VCaP (cell line): ENCODE measurements at regions not wholly inside any gene's neighbourhood (a gene's known extent, or its start where the extent isn't known, plus 50 kb on each side); places are given as distances from the start of the nearest gene placed in this dataset.
"Not testable (repeated sequence)": the region's sequence is repeated elsewhere in the genome, so short reads cannot be mapped to it uniquely, and the experiment has no call there.

ENCODE experiments used
- H3K27ac ChIP-seq: fragments of 450-650 bp; 2 replicates; pipeline ENCODE4 v1.5.1; 2017
- TF ChIP-seq, protein P1 (sequence below): fragments of 450-650 bp; conservative IDR thresholded peaks from 2 replicates; pipeline ENCODE4 v1.5.1; 2017; ENCODE audit warnings: mild to moderate bottlenecking, moderate library complexity

DNA sequence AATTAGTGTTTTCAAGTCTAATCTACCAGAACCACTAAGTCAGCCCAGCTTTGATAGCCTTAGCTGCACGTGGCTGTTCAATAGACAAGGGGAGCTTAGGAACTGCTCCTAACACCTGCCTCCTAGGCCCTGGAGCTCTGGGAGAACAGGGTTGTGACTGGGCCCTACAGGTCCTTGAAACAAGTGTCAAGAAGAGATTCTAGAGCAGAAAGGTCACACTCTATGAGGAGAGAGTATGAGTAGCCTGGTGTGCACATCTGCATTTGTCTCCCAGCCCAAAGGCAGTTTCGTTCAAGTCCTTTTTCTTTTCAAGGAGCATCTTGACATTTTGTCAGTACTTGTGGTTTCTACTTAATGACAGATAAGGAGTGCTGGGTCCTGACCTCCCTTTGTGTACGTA lies 206.1 kb downstream of the PRELID2 start:
- H3K27ac ChIP-seq, result no peak overlapping the region
- TF ChIP-seq, protein P1, sequence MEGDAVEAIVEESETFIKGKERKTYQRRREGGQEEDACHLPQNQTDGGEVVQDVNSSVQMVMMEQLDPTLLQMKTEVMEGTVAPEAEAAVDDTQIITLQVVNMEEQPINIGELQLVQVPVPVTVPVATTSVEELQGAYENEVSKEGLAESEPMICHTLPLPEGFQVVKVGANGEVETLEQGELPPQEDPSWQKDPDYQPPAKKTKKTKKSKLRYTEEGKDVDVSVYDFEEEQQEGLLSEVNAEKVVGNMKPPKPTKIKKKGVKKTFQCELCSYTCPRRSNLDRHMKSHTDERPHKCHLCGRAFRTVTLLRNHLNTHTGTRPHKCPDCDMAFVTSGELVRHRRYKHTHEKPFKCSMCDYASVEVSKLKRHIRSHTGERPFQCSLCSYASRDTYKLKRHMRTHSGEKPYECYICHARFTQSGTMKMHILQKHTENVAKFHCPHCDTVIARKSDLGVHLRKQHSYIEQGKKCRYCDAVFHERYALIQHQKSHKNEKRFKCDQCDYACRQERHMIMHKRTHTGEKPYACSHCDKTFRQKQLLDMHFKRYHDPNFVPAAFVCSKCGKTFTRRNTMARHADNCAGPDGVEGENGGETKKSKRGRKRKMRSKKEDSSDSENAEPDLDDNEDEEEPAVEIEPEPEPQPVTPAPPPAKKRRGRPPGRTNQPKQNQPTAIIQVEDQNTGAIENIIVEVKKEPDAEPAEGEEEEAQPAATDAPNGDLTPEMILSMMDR, result no peak

DNA sequence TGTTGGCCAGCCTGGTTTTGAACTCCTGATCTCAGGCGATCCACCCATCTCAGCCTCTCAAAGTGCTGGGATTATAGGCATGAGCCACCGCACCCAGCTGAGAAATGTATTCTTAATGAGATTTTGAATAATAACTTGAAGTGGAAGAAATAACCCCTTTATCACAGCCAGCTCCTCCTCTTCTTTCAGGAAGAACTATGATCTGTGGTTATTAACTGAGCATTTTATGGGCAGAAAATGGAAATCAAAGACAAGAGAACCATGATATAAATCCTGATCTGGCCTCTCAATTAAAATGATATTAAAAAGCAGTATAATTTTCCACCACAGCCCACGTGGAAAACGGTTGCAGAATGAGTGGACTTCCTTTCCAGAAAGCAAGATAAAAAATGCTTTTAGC lies 206.6 kb downstream of the PRELID2 start:
- H3K27ac ChIP-seq, result no peak overlapping the region
- TF ChIP-seq, protein P1, result no peak

DNA sequence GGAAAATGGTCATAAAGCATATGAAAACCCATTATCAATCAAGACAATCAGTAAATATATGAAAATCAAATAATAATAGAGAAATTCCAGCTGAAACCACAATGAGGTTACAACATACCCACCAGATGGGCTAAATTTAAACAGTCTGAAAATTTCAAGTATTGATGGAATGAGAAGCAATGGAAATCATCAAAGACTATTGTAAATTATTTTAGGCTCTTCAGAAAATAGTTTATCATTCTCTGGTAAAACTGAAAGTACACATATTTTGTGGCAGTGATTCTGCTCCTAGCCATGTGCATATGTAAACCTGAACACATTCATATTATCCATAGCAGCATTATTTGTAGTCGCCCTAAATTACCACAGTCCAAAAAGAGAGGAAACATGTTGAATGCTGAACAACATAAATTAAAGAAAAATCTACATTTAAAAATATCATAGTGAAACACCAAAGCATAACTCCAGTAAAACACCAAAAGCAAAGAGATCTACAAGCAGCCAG lies 215.3 kb downstream of the PRELID2 start:
- TF ChIP-seq, protein P1, result no peak
- no peak overlapping the region for H3K27ac ChIP-seq

DNA sequence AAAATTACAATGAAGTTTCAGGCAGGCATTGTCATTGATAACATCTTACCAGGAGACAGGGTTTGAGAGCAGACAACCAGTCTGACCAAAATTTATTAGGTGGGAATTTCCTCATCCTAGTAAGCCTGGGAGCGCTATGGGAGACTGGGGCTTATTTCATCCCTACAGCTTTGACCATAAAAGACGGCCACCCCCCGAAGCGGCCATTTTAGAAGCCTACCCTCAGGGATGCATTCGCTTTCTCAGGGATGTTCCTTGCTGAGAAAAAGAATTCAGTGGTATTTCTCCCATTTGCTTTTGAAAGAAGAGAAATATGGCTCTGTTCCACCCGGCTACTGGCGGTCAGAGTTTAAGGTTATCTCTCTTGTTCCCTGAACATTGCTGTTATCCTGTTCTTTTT lies 218.4 kb downstream of the PRELID2 start:
- H3K27ac ChIP-seq, result not testable (repeated sequence)

DNA sequence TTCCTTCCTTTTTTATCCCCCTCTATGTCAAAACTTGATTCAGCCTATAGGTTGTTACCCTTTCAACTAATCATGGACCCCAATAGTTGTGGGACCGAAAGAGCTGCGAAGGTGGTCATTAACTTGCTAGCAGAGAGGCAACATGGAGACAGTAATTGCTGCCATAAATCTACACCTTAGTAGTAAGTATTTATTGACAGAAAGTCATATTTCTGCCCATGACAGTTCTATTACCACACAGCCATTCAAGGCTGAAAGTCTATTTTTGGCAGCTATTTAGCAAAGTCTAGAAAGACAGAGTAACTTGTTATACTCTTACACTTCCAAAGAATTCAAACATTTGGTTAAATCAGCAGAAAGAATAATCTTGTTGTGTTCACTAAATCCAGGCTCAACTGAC lies 236.2 kb downstream of the PRELID2 start:
- no peak overlapping the region for H3K27ac ChIP-seq
- TF ChIP-seq, protein P1, result no peak

DNA sequence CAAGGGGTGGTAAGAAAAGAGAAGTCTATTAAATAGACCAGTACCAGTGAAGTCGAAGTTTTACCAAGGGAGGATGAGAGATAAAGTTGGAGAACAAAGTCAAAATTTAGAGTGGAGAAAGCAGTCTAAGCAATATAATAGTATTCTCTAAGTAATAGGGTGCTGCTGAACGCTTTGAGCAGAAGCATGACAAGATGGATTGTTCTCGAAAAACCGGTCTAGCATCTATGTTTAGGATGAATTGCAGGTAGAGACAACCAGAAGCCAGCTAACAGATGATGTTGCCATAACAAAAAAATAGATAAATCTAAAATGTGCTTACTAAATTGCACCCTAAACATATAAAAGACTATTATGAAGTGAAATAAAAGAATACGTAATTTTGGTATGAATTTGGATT lies 237.0 kb downstream of the PRELID2 start:
- no peak overlapping the region for H3K27ac ChIP-seq
- TF ChIP-seq, protein P1, result no peak

DNA sequence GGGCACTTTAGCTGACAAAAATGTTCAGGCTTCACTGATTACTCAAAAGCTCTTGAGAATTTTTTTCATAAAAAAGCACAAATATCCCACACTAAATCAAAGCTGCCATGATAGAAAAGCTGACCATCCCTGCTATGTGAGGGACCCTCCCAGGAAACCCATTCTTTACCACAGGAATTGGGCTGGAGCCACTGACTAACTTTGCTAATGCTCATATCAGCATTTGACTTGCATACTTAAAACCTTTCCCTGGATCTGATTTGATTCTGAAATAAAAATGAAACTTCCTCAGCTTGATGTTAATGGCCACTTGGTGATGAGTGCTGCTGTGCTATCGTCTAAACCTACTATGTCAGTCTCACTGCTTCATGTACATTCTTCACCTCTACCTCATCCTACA lies 243.6 kb downstream of the PRELID2 start:
- TF ChIP-seq, protein P1, result no peak
- H3K27ac ChIP-seq, result no peak overlapping the region

DNA sequence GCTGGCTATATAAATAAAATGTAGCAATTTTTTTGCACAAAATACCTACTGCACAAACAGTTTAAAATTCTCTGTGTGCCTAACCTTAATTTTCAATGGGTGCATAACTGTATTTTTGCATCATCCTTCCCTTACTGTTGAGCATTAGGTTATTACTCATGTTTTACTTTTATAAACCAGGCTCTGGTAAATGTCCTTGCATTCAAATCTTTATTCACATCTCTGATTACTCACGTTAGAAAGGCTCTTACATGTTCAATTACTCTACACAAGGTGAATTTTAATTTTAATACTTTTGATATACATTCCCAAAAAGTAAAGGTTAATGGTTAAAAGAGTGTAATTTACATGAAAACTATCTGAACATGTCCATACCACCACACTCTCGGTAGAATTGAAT lies 246.1 kb downstream of the PRELID2 start:
- no peak overlapping the region for H3K27ac ChIP-seq

More for the DNA sequence above, 246.1 kb downstream of the PRELID2 start:
- TF ChIP-seq, protein P1, result no peak
